Inflammatory macrophage (primary cell): ENCODE measurements at regions not wholly inside any gene's neighbourhood (a gene's known extent, or its start where the extent isn't known, plus 50 kb on each side); places are given as distances from the start of the nearest gene placed in this dataset.
"Not testable (repeated sequence)": the region's sequence is repeated elsewhere in the genome, so short reads cannot be mapped to it uniquely, and the experiment has no call there.

ENCODE experiments used
- DNase-seq, 2 donors: peaks; one replicate each; pipeline ENCODE4 v3.0.0-alpha.2; 2020 to 2022

- peak; percentile 2 to 6 for DNase-seq
Observed at GRCh38 chr2:132332345-132333033, 84.1 kb upstream of the GPR39 start.

- peak in 1 of 2 donors; percentile 36 for DNase-seq
Observed at GRCh38 chr2:132337135-132337534, 79.5 kb upstream of the GPR39 start.

GRCh38 chr2:132337844-132338243 lies 78.8 kb upstream of the GPR39 start:
- not testable (repeated sequence) for DNase-seq

GRCh38 chr2:132347041-132347780 lies 69.4 kb upstream of the GPR39 start:
- DNase-seq = peak; percentile 35 to 46

GRCh38 chr2:132349092-132349687 lies 67.4 kb upstream of the GPR39 start:
- peak; percentile 46 to 50 for DNase-seq

GRCh38 chr2:132351668-132352067 lies 64.9 kb upstream of the GPR39 start:
- DNase-seq = not testable (repeated sequence)

- DNase-seq = not testable (repeated sequence)
Observed at GRCh38 chr2:132352481-132353001, 64.1 kb upstream of the GPR39 start.

GRCh38 chr2:132353380-132353779 lies 63.2 kb upstream of the GPR39 start:
- not testable (repeated sequence) for DNase-seq

GRCh38 chr2:132360964-132361363 lies 55.6 kb upstream of the GPR39 start:
- not testable (repeated sequence) for DNase-seq

- not testable (repeated sequence) for DNase-seq
Observed at GRCh38 chr2:132361498-132361897, 55.1 kb upstream of the GPR39 start.

GRCh38 chr2:132363352-132363751 lies 53.3 kb upstream of the GPR39 start:
- DNase-seq = not testable (repeated sequence)

- not testable (repeated sequence) for DNase-seq
Observed at GRCh38 chr2:132365963-132366362, 50.6 kb upstream of the GPR39 start.

GRCh38 chr2:132366421-132367180 lies 50.0 kb upstream of the GPR39 start:
- peak; percentile 64 to 77 for DNase-seq
